Chondrocyte (in vitro differentiated cells): ENCODE measurements at regions not wholly inside any gene's neighbourhood (a gene's known extent, or its start where the extent isn't known, plus 50 kb on each side); places are given as distances from the start of the nearest gene placed in this dataset.

Experiments
- DNase-seq: peaks from one replicate; pipeline ENCODE4 v3.0.0; 2021; ENCODE audit warnings: mixed read lengths, low spot score
- H3K27ac Mint-ChIP-seq: one replicate; pipeline ENCODE4 v1.8.0; 2021; ENCODE audit warnings: mild to moderate bottlenecking, moderate library complexity, mixed read lengths; ENCODE audit not compliant: unreplicated experiment
- H3K27me3 Mint-ChIP-seq: 2 replicates; pipeline ENCODE4 v1.8.0; 2021; ENCODE audit warnings: low read depth, mixed read lengths
- H3K36me3 Mint-ChIP-seq: 2 replicates; pipeline ENCODE4 v1.8.0; 2021; ENCODE audit warnings: low read depth, mixed read lengths
- H3K4me1 Mint-ChIP-seq: 2 replicates; pipeline ENCODE4 v1.8.0; 2021; ENCODE audit warnings: low read depth, mild to moderate bottlenecking, mixed read lengths
- H3K4me3 Mint-ChIP-seq: one replicate; pipeline ENCODE4 v1.8.0; 2021; ENCODE audit warnings: mild to moderate bottlenecking, moderate library complexity, mixed read lengths; ENCODE audit not compliant: unreplicated experiment
- H3K9me3 Mint-ChIP-seq: 2 replicates; pipeline ENCODE4 v1.8.0; 2021; ENCODE audit warnings: low read depth, mixed read lengths
- TF ChIP-seq, protein P1 (sequence below): fragments of 200-600 bp; sonication (generic); IDR thresholded peaks from 2 replicates; pipeline ENCODE4 v1.5.0; 2021; ENCODE audit warnings: antibody characterized with exemption, mild to moderate bottlenecking, moderate library complexity

DNA sequence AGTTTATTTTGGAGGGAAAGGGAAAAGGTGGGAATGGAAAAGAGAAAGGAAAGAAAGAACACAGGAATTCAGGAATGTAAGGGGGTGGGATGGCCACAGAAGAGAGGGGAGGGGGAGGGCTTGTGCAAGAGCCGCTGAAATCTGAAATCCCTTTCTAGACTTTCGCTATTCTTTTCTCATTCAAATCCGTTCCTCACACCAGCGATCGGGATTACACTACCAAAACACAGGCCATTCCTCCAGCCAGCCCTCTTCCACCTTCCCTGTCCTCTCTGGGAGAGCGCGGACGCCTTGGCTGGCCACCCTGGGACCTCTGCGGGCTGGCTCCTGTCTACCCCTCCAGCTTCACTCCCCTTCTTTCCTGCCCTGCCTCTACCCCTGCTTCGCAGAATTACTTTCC lies 102.3 kb downstream of the CDCA7 start:
- Mint-ChIP-seq H3K4me3 (no peak overlapping the region), H3K4me1 (peaks cover 3% of the 10 kb centered on the region), H3K27ac (no peak overlapping the region), H3K27me3 (peaks cover 15% of the 10 kb centered on the region), H3K9me3 (no peaks in the 10 kb centered on the region), H3K36me3 (no peaks in the 10 kb centered on the region)
- DNase-seq: no peak
- TF ChIP-seq, protein P1, sequence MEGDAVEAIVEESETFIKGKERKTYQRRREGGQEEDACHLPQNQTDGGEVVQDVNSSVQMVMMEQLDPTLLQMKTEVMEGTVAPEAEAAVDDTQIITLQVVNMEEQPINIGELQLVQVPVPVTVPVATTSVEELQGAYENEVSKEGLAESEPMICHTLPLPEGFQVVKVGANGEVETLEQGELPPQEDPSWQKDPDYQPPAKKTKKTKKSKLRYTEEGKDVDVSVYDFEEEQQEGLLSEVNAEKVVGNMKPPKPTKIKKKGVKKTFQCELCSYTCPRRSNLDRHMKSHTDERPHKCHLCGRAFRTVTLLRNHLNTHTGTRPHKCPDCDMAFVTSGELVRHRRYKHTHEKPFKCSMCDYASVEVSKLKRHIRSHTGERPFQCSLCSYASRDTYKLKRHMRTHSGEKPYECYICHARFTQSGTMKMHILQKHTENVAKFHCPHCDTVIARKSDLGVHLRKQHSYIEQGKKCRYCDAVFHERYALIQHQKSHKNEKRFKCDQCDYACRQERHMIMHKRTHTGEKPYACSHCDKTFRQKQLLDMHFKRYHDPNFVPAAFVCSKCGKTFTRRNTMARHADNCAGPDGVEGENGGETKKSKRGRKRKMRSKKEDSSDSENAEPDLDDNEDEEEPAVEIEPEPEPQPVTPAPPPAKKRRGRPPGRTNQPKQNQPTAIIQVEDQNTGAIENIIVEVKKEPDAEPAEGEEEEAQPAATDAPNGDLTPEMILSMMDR: no peak

DNA sequence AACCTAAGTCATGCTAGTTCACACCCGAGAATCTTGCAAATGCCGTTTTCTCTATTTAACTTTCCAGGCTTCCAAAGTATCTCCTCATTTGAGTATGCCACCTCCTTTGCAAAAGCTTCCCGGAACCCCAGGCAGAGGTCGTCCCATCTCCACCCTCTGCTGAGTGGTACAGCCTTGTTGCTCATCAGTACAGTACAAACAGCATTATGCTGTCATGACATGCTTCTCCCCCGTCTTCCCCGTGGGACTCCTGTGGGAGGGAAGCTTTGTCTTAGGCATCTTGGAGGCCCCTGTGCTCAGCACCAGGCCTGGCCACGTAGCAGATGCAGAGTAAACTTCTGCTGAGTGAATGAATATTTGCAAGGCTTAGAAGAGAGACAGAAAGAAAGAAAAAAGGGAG lies 102.7 kb downstream of the CDCA7 start:
- DNase-seq: no peak
- Mint-ChIP-seq H3K36me3 (no peaks in the 10 kb centered on the region), H3K27me3 (peaks cover 15% of the 10 kb centered on the region), H3K4me1 (peaks cover 3% of the 10 kb centered on the region), H3K27ac (no peak overlapping the region), H3K4me3 (no peak overlapping the region), H3K9me3 (no peaks in the 10 kb centered on the region)
- TF ChIP-seq, protein P1: no peak

DNA sequence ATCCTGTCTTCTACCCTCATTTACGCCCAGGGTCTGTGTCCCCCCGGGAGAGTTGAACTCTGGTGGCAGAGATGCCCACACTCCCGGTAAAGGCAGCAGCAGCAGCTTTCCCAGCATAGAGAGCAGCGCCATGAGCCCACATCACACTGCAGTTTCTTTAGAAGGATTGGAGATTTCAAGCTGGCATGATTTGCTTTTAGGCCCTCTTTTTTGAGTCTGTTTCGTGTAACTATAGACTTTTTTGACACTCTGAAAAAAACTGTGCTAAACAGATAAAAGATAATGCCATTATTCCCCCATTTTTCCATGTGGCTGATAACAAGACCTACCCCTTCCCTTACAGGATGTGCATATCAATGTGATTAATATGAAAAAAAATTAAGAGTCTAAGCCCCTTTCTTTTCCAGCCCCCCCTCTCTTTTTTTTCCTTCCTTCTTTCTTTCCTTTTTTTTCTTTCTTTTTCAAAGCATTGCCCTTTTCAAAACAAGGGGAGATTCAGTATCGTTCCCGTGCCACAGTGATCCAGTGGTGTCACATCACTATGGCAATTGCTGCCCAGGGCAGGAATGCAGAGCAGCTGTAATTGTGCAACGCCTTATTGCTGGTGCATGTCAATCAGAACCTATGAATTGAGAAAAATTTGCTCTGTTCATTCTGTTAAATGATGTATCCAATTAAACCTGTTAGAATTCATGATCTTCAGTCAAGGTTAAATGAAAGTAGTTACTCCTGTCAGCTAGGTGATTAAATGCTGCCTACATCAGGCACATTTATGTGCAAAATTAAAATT lies 104.5 kb downstream of the CDCA7 start:
- Mint-ChIP-seq H3K27ac (no peak overlapping the region), H3K4me3 (no peak overlapping the region), H3K36me3 (no peaks in the 10 kb centered on the region), H3K9me3 (no peaks in the 10 kb centered on the region), H3K27me3 (peaks cover 9% of the 10 kb centered on the region), H3K4me1 (peaks cover 3% of the 10 kb centered on the region)
- TF ChIP-seq, protein P1: no peak
- DNase-seq: no peak

DNA sequence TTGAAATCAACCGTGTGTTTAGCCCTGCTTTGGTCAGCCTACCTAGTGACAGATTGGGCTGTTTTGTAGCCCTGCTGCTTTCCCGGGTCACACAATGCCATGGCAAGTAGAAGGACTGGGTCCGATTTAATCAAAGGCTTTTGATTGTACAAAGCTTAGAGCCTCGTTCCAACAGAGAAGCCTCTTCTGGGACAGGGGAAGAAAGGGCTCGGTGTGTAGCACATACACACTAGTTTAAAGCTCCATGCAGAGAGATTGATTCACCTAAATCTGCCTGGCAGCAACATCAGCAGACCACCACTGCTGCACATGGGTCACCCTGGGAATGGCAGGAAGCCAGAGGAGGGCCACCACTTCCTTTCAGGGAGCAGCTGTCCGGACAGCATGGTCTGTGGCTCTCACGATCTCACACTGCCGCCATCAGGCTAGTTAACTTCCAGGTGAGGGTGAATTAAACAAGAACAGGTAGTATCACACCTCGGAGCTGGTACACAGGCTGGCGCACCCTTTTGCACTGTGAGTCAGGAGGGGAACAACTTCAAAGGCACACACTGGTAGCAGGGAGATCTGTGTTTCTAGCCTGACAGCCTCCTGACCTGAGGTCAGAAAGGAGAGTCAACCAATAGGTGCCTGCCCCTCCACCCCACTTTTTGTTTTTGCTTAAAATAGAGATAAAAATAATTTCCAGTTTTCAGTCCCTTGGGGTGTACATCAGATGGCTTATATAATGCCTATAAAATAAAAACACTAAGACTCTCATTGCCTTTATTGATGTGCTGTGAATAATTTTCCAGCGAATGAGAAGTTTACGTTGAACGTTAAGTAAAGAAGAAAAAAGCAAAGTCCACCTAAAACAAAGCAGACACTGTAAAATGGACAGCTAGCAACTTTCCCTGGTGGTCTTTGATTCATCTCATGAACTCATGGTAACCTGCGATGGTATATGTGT lies 108.5 kb downstream of the CDCA7 start:
- no peak for DNase-seq
- H3K27ac Mint-ChIP-seq: no peak overlapping the region
- no peak overlapping the region for H3K4me3 Mint-ChIP-seq
- no peaks in the 10 kb centered on the region for H3K9me3 Mint-ChIP-seq
- TF ChIP-seq, protein P1: no peak
- H3K27me3 Mint-ChIP-seq: peaks cover 6% of the 10 kb centered on the region
- no peaks in the 10 kb centered on the region for H3K36me3 Mint-ChIP-seq
- H3K4me1 Mint-ChIP-seq: peaks cover 3% of the 10 kb centered on the region

DNA sequence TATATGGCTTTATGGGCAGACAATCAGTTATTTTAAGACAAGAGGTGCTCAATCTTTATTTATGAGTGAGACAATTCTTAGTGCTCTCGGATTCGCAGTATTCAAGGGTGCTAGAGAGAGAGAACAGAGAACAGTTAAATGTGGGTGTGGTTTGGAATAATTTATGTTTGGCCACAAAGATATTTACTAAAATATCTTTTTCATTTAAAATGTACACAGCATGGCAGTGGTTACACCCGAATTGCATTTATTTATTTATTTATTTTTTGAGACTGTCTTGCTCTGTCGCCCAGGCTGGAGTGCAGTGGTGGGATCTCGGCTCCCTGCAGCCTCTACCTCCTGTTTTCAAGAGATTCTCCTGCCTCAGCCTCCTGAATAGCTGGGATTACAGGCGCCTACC lies 109.2 kb downstream of the CDCA7 start:
- TF ChIP-seq, protein P1: no peak
- H3K27ac Mint-ChIP-seq: no peak overlapping the region
- H3K4me1 Mint-ChIP-seq: peaks cover 3% of the 10 kb centered on the region
- no peaks in the 10 kb centered on the region for H3K36me3 Mint-ChIP-seq
- no peak for DNase-seq
- no peak overlapping the region for H3K4me3 Mint-ChIP-seq
- no peaks in the 10 kb centered on the region for H3K9me3 Mint-ChIP-seq
- H3K27me3 Mint-ChIP-seq: peaks cover 6% of the 10 kb centered on the region
